GM23338 (cell line): ENCODE measurements at regions not wholly inside any gene's neighbourhood (a gene's known extent, or its start where the extent isn't known, plus 50 kb on each side); places are given as distances from the start of the nearest gene placed in this dataset.

Experiments used
- ATAC-seq: fragments of 200-7000 bp; cut with Tn5 transposase; 3 replicates; pipeline ENCODE4 v1.9.1; 2020
- DNase-seq: peaks from one replicate; pipeline ENCODE4 v3.0.0-alpha.2; 2015; ENCODE audit warnings: low spot score
- H2AFZ ChIP-seq: fragments of 200-600 bp; sonication (generic); 2 replicates; pipeline ENCODE4 v1.8.0; 2016; ENCODE audit warnings: antibody characterized with exemption, mild to moderate bottlenecking, moderate library complexity
- H3F3A ChIP-seq: fragments of 200-600 bp; sonication (generic); replicated peaks from 2 replicates; pipeline ENCODE4 v1.8.0; 2017; ENCODE audit warnings: antibody characterized with exemption, mixed run types, low read depth
- H3K27ac ChIP-seq: fragments of 200-600 bp; sonication (generic); 2 replicates; pipeline ENCODE4 v1.6.1; 2016; ENCODE audit warnings: low read depth
- H3K27me3 ChIP-seq: fragments of 200-600 bp; sonication (generic); 2 replicates; pipeline ENCODE4 v1.8.0; 2016; ENCODE audit warnings: mild to moderate bottlenecking, mixed run types, moderate library complexity; ENCODE audit not compliant: insufficient read depth
- H3K36me3 ChIP-seq: fragments of 200-600 bp; sonication (generic); 2 replicates; pipeline ENCODE4 v1.8.0; 2016; ENCODE audit warnings: mild to moderate bottlenecking; ENCODE audit not compliant: insufficient read depth
- H3K4me1 ChIP-seq: fragments of 200-600 bp; sonication (generic); 2 replicates; pipeline ENCODE4 v1.8.0; 2016; ENCODE audit warnings: mild to moderate bottlenecking, moderate library complexity; ENCODE audit not compliant: insufficient read depth
- H3K4me2 ChIP-seq: fragments of 200-600 bp; sonication (generic); 2 replicates; pipeline ENCODE4 v1.7.1; 2017; ENCODE audit warnings: mixed run types
- H3K4me3 ChIP-seq: fragments of 200-600 bp; sonication (generic); 2 replicates; pipeline ENCODE4 v1.6.1; 2016; ENCODE audit warnings: mixed run types
- H3K79me2 ChIP-seq: fragments of 200-600 bp; sonication (generic); replicated peaks from 2 replicates; pipeline ENCODE4 v1.8.0; 2017; ENCODE audit warnings: mild to moderate bottlenecking; ENCODE audit not compliant: insufficient read depth
- H3K9me2 ChIP-seq: fragments of 200-600 bp; sonication (generic); 2 replicates; pipeline ENCODE4 v1.8.0; 2017; ENCODE audit not compliant: insufficient read depth
- H4K20me1 ChIP-seq: fragments of 200-600 bp; sonication (generic); replicated peaks from 2 replicates; pipeline ENCODE4 v1.8.0; 2017; ENCODE audit warnings: mild to moderate bottlenecking; ENCODE audit not compliant: insufficient read depth
- H3K27ac Mint-ChIP-seq: 2 replicates; pipeline ENCODE4 v1.8.0; 2020; ENCODE audit warnings: inconsistent platforms, mild to moderate bottlenecking, moderate library complexity, mixed read lengths
- H3K27me3 Mint-ChIP-seq: 3 replicates; pipeline ENCODE4 v1.8.0; 2022; ENCODE audit warnings: low read depth, mild to moderate bottlenecking, moderate library complexity, mixed read lengths, inconsistent platforms; ENCODE audit not compliant: insufficient read depth, poor library complexity
- H3K36me3 Mint-ChIP-seq: 3 replicates; pipeline ENCODE4 v1.8.0; 2021; ENCODE audit warnings: low read depth, mild to moderate bottlenecking, inconsistent platforms, moderate library complexity, mixed read lengths
- H3K4me1 Mint-ChIP-seq: 3 replicates; pipeline ENCODE4 v1.8.0; 2020; ENCODE audit warnings: mild to moderate bottlenecking, inconsistent platforms, mixed read lengths
- H3K4me3 Mint-ChIP-seq: 3 replicates; pipeline ENCODE4 v1.8.0; 2021; ENCODE audit warnings: moderate library complexity, mild to moderate bottlenecking, inconsistent platforms, mixed read lengths
- H3K9me3 Mint-ChIP-seq: 3 replicates; pipeline ENCODE4 v1.8.0; 2020; ENCODE audit warnings: moderate library complexity, mild to moderate bottlenecking, inconsistent platforms, mixed read lengths
- EZH2 ChIP-seq: fragments of 200-600 bp; sonication (generic); IDR thresholded peaks from one replicate; pipeline ENCODE4 v1.8.0; 2017; ENCODE audit warnings: antibody characterized with exemption, mild to moderate bottlenecking, low read depth; ENCODE audit not compliant: unreplicated experiment
- POLR2AphosphoS5 ChIP-seq: IDR thresholded peaks from 2 replicates; pipeline ENCODE4 v1.6.1; 2016; ENCODE audit warnings: antibody characterized with exemption, low read depth
- REST ChIP-seq: IDR thresholded peaks from one replicate; pipeline ENCODE4 v1.6.1; 2018; ENCODE audit warnings: antibody characterized with exemption; ENCODE audit not compliant: unreplicated experiment
- STAT1 ChIP-seq: IDR thresholded peaks from one replicate; pipeline ENCODE4 v1.6.1; 2016; ENCODE audit warnings: antibody characterized with exemption; ENCODE audit not compliant: unreplicated experiment
- ZNF114 ChIP-seq: fragments of 250-450 bp; sonication (Bioruptor Pico); IDR thresholded peaks from 2 replicates; pipeline ENCODE4 v1.5.0; 2020; ENCODE audit warnings: mild to moderate bottlenecking, moderate library complexity
- ZNF331 ChIP-seq: fragments of 250-450 bp; sonication (Bioruptor Pico); IDR thresholded peaks from 2 replicates; pipeline ENCODE4 v1.5.0; 2020; ENCODE audit warnings: low read depth, mild to moderate bottlenecking, moderate library complexity
- TF ChIP-seq, protein P1 (sequence below): fragments of 250-450 bp; sonication (Bioruptor Pico); IDR thresholded peaks from 2 replicates; pipeline ENCODE4 v1.5.0; 2020; ENCODE audit warnings: mild to moderate bottlenecking, moderate library complexity

- Mint-ChIP-seq H3K36me3 (peaks cover 42% of the 10 kb centered on the region), H3K4me3 (no peak overlapping the region), H3K27ac (peak overlapping the region; percentile 39), H3K4me1 (peaks cover 41% of the 10 kb centered on the region), H3K9me3 (no peaks in the 10 kb centered on the region; the same call in 2 of the 3 replicates), H3K27me3 (peaks cover 4% of the 10 kb centered on the region)
- no peak for TF ChIP-seq EZH2
- no peak for TF ChIP-seq ZNF331 (CRISPR knock-in tag)
- TF ChIP-seq STAT1: no peak
- Histone ChIP-seq H3K4me1 (peaks cover 34% of the 10 kb centered on the region), H3K4me3 (no peak overlapping the region), H3K36me3 (no peaks in the 10 kb centered on the region), H3F3A (0 out of 2 replicates have a peak, but pooled peaks cover 10% of the 10 kb centered on the region), H2AFZ (no peak overlapping the region), H3K4me2 (no peak overlapping the region), H3K9me2 (no peaks in the 10 kb centered on the region), H3K27me3 (no peaks in the 10 kb centered on the region), H3K27ac (no peak overlapping the region), H3K79me2 (peaks cover 99% of the 10 kb centered on the region), H4K20me1 (peaks cover 29% of the 10 kb centered on the region)
- DNase-seq: no peak
- ATAC-seq: no peak
Measured at GRCh38 chr14:89588016-89588415, 171.0 kb upstream of the FOXN3 start.

GRCh38 chr14:89587136-89587420, 170.0 kb upstream of the FOXN3 start:
- TF ChIP-seq, protein P1, sequence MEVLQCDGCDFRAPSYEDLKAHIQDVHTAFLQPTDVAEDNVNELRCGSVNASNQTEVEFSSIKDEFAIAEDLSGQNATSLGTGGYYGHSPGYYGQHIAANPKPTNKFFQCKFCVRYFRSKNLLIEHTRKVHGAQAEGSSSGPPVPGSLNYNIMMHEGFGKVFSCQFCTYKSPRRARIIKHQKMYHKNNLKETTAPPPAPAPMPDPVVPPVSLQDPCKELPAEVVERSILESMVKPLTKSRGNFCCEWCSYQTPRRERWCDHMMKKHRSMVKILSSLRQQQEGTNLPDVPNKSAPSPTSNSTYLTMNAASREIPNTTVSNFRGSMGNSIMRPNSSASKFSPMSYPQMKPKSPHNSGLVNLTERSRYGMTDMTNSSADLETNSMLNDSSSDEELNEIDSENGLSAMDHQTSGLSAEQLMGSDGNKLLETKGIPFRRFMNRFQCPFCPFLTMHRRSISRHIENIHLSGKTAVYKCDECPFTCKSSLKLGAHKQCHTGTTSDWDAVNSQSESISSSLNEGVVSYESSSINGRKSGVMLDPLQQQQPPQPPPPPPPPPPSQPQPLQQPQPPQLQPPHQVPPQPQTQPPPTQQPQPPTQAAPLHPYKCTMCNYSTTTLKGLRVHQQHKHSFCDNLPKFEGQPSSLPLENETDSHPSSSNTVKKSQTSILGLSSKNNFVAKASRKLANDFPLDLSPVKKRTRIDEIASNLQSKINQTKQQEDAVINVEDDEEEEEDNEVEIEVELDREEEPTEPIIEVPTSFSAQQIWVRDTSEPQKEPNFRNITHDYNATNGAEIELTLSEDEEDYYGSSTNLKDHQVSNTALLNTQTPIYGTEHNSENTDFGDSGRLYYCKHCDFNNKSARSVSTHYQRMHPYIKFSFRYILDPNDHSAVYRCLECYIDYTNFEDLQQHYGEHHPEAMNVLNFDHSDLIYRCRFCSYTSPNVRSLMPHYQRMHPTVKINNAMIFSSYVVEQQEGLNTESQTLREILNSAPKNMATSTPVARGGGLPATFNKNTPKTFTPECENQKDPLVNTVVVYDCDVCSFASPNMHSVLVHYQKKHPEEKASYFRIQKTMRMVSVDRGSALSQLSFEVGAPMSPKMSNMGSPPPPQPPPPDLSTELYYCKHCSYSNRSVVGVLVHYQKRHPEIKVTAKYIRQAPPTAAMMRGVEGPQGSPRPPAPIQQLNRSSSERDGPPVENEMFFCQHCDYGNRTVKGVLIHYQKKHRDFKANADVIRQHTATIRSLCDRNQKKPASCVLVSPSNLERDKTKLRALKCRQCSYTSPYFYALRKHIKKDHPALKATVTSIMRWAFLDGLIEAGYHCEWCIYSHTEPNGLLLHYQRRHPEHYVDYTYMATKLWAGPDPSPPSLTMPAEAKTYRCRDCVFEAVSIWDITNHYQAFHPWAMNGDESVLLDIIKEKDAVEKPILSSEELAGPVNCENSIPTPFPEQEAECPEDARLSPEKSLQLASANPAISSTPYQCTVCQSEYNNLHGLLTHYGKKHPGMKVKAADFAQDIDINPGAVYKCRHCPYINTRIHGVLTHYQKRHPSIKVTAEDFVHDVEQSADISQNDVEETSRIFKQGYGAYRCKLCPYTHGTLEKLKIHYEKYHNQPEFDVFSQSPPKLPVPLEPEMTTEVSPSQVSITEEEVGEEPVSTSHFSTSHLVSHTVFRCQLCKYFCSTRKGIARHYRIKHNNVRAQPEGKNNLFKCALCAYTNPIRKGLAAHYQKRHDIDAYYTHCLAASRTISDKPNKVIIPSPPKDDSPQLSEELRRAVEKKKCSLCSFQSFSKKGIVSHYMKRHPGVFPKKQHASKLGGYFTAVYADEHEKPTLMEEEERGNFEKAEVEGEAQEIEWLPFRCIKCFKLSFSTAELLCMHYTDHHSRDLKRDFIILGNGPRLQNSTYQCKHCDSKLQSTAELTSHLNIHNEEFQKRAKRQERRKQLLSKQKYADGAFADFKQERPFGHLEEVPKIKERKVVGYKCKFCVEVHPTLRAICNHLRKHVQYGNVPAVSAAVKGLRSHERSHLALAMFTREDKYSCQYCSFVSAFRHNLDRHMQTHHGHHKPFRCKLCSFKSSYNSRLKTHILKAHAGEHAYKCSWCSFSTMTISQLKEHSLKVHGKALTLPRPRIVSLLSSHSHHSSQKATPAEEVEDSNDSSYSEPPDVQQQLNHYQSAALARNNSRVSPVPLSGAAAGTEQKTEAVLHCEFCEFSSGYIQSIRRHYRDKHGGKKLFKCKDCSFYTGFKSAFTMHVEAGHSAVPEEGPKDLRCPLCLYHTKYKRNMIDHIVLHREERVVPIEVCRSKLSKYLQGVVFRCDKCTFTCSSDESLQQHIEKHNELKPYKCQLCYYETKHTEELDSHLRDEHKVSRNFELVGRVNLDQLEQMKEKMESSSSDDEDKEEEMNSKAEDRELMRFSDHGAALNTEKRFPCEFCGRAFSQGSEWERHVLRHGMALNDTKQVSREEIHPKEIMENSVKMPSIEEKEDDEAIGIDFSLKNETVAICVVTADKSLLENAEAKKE (CRISPR knock-in tag): no peak
- TF ChIP-seq POLR2AphosphoS5: no peak
- TF ChIP-seq ZNF114 (CRISPR knock-in tag): no peak
- TF ChIP-seq REST: no peak
- TF ChIP-seq ZNF331 (CRISPR knock-in tag): no peak
- TF ChIP-seq STAT1: no peak
- Histone ChIP-seq H3F3A (0 out of 2 replicates have a peak, but pooled peaks cover 10% of the 10 kb centered on the region), H3K27me3 (no peaks in the 10 kb centered on the region), H4K20me1 (peaks cover 29% of the 10 kb centered on the region), H3K4me2 (no peak overlapping the region), H3K79me2 (peaks cover 99% of the 10 kb centered on the region), H3K4me1 (peaks cover 34% of the 10 kb centered on the region), H3K9me2 (no peaks in the 10 kb centered on the region), H3K36me3 (peaks cover 8% of the 10 kb centered on the region), H3K27ac (peak overlapping the region; percentile 10; the same call in 1 of the 2 replicates), H3K4me3 (no peak overlapping the region), H2AFZ (no peak overlapping the region)
- Mint-ChIP-seq H3K27me3 (peaks cover 4% of the 10 kb centered on the region), H3K27ac (no peak overlapping the region), H3K9me3 (no peaks in the 10 kb centered on the region; the same call in 2 of the 3 replicates), H3K36me3 (peaks cover 43% of the 10 kb centered on the region), H3K4me3 (no peak overlapping the region), H3K4me1 (peaks cover 35% of the 10 kb centered on the region)
- ATAC-seq (no peak), DNase-seq (no peak)
